ENCODE measurements at regions not wholly inside any gene's neighbourhood (a gene's known extent, or its start where the extent isn't known, plus 50 kb on each side); places are given as distances from the start of the nearest gene placed in this dataset.

DNA sequence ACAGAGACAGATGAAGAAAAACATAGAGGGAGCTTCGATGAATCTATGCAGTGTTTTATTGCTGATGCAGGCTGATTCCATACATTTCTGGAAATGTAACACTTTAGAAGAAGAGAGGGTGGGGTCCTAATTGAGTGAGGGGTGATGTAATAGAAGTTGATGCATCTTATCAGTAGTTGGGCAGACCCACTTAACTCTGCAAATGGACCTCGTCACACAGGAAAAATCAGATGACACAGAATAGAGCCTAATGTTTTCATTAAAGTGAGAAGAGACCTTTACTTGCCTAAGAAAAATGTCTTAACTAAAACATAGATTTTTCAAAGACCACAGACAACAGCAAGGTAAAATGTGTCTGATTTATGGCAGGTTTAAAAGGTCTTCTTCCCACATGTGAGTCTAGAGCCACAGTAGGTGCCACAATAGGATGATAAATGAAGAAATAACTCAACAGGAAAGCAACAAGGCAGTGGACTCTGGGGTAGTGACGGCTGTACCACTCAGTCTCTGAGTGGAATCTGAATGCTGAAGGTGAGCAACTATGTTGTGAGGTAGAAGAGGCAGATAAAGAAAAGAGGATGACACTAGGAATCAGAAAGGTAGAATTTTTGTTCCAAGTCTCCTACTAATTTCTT lies 414.7 kb upstream of the PIK3C3 start:
- DNase-seq (ENCODE audit: low spot score), result no peak

DNA sequence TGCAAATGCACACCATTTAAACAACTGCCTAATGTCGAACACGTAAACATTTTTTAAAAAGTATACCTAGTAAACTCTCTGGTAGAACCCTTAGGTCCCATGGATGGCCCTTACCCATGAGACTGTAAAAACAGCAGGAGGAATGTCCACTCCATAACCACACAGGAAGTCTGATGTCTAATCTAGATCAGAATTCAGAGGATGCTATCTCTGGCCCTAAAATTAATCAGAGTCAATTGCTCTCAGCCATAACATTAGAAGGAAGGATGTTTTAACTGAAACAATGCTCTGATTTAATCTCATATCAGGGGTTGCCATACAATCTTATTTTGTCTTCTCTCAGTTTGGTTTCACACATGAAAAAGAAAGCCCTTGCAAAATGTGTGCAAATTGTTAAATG lies 416.3 kb upstream of the PIK3C3 start:
- no peak for DNase-seq (ENCODE audit: low spot score)

DNA sequence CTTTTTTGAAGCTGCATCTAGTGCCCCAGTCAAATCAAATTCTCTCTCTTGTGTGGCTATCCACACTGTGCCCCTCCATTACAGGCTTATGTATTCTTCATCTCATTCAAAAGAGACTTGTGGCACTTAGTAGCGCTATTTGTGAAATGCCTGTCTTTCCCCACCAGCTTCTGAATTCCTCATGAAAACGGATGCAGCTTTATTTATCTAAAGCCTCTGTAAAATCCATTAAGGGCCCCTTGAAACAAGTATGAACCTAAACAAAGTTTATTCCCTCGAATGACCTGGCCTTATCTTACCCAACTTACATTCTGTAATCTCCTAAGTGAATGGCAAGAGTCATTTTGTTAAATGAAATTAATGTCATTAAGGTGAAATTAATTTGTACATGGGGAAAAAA lies 417.4 kb upstream of the PIK3C3 start:
- DNase-seq (ENCODE audit: low spot score), result no peak

DNA sequence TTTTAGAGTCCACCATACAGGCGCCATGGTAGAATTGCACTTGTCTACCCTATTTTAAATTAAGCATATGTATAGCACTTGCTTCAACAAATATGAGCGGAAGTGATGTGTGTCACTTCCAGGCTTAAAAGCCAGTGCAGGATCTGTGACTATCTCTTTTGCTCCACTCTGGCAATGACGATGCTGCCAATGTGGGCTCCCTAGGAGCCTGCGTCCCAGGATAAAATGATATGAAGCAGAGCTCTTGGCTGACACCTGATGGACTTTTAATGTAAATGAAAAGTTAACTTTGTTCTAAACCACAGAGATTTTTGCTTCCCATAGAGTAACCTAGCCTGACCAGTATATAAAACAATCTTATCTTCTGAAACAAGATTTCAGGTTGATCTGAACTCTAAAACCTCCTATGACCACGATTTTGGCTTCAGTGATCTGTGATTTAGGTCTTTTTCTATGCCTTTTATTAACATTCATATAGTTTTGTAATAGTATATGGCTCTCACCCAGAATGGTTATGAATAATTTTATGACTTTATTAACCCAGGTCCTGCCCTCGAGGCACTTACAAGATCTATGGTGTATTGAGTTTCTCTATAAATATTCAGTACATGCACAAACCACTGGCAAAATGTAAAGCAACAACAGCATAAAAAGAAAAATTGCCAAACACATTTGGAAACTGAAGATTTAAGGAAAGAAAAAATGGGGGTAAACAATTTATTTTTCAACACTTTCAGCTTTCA lies 422.5 kb upstream of the PIK3C3 start:
- no peak for DNase-seq (ENCODE audit: low spot score)

DNA sequence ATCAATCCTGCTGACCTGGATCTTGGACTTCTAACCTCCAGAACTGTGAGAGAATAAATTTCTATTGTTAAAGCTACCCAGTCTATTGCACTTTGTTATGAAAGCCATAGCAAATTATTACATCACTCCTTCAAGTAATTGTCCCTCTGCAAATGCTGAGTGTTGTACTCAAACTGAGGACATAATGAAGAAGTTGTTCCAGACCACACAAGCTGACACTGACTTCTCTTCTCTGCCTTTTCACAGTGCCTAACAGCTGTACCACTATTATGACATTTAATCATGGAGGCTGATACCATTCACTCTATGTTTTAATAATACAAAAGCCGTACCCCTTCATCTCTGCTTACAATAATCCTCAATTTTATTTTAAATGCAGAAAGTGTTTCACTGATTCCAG lies 424.1 kb upstream of the PIK3C3 start:
- no peak for DNase-seq (ENCODE audit: low spot score)

DNA sequence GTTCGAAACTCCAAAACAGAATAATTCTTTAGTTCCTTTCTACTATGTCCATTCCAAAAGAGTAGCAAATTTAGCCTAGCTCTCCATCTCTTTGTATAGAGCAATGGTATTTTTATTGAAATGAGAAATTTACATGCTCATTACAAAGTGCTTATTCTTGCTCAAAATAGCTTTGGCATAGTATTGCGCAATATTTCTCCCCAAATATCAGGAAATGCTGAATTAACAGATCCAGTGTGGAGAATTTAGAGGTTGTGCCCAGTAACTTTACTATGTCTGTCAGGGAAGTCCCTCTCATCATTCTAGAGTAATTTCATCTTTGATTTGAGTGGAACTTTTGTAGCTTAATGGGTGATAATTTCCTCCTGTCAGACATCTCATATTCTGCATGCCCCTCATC lies 425.9 kb upstream of the PIK3C3 start:
- no peak for DNase-seq (ENCODE audit: low spot score)

DNA sequence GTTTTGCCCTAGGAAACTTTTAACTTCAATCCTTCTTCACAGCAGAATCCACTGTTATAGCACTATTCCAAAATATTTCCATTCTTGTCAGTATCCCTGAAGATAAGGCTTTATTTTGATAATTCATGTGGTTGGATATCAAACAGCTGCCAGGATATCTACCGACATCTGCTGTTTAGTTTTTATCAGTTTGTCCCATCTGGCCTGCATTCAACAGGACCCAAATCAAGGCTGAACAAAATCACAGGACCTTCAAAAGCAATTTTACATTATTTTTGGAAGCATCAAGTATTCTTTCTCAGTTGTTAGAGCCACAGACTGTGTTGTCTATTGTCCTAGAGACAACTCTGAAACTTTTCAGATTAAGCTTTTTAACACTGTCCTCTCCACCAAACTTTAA lies 429.0 kb upstream of the PIK3C3 start:
- no peak for DNase-seq (ENCODE audit: low spot score)

DNA sequence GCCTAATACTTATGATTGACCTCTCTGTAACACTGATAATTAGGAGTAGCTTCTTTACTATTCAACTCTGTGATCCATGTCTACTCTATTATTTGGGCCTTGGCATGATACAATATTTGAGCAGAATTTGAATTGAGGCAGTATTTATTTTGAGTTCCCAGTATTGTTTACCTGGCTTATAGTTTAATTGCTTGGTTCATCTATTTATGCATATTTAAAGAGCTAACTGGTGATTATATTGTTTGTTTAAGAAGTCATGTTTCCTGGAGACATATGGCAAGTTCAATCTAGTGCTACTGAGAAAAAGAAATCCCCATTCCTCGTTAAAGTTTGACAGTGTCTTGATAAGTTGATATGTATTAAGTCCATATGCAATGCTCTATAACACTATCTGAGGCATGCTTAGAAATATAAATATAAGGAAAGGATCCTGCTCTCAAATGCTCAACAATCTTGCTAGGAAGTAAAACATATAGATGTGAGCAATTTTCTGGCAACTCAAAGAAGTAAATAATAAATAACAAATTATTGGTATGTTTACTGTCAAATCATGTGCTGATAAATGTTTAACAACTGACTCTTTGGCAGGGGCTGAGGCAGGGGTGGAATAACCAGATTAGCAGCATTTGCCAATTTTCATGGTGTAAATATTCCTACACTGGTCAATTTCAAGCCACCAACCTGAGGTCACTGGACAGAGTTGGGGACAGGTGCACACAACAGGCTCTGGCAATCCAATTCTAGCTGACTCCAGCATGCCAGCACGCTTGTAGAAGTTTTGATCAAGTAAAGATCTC lies 430.2 kb upstream of the PIK3C3 start:
- no peak for DNase-seq (ENCODE audit: low spot score)

DNA sequence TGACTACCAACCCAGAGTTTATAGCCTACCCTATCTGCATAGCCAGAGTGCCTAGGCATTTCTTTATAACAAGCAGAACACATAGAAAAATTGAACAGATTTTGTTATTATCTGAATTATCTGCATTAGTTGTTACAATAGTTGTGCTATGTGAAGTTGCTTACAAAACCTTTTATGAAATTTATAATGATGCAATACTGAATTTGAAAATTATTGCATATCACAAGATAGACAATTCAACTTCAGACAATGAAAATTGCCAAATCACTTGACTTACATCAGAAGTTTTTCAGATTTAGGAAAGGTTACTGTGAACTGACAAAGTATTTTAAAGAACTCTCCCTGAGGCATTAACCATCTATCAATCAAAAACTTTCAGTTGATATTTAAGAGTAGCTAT lies 437.9 kb upstream of the PIK3C3 start:
- DNase-seq (ENCODE audit: low spot score), result no peak

DNA sequence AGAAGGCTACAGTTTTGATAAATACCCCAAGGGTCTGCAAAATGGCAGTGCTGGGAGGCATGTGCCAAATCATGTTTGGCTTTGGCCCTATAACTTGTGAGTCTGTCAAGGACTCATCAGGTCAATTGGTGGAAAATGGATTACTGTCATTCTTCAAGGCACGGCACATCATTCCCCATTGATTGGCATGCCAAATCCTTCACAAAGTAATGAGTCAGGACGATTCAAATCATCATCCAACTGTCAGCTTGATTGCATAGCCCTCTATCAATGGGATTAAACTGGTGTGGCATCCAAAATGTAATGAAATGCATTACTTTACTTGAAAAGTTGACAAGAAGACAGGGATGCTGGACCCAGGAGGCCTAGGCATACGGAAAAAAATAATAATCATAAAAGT lies 441.6 kb upstream of the PIK3C3 start:
- DNase-seq (ENCODE audit: low spot score), result no peak

DNA sequence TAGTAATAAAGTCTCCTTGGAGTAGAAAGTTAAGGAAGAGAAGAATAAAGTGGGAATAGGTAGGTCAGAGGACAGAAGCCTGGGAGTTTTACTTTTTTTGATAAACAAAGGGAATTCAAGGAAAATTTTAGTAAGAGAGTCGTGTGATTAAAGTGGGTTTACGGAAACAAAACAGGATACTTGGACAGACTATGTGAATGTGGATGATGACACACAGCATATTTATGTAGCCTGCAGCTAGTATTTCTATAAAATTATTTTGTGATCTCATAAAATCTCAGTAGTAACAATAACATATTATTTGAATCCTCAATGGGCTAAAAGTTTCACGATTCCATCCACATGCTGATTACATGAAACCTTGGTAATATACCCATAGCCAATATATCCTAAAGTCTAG lies 450.7 kb upstream of the PIK3C3 start:
- DNase-seq (ENCODE audit: low spot score), result no peak

DNA sequence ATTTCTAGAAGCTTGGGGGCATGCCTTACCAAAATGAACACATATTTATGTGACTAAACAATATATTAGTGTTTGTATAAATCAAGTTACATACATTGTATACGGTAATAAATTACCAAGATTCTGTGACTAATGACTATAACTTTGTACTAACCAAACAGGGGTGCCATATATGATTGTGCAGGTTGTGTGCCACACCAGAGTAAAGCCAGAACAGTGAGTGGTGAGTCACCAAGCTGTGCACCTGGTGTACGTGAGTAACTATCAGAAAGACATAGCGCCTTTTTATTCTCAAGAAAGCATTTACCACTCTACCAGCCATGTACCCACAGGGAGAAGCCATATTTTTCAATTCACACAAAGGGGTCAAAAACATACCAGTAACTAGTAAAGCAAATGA lies 453.2 kb upstream of the PIK3C3 start:
- DNase-seq (ENCODE audit: low spot score), result no peak

DNA sequence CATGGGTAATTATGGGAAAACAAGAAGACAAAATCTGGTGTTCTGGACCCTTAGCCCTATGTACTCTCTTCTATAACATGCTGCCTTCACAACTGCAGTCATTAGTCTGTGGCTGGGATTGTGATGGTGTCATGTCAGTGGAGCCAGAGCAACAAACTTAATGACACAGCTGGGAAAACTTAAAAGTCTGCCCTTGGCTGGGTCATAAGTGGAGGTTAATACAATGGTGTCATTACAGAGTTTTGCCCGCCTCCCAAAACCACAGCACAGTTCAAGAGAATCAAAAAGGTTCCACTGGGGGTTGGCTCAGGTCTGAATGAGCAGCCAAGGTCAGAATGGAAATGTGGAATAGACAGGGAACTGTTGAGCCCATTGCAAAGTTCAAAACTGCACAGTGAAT lies 455.7 kb upstream of the PIK3C3 start:
- no peak for DNase-seq (ENCODE audit: low spot score)

DNA sequence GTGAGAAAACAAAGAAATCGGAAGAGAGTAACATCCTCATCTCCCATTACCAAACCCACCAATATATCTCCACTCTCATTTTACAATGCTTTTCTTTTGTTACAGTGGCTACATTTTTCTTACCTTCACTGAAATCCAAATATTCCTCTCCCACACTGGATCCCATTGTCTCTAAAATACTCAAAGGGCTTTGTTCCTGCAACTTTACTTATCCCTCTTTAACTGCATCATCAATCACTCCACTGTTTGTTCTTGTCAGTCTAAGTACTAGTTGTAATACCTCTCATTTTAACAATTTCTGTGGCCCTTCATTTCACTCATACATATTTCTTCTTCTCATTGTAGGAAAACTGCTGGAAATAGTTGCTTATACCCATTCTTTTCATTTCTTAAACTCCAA lies 464.2 kb upstream of the PIK3C3 start:
- no peak for DNase-seq (ENCODE audit: low spot score)

DNA sequence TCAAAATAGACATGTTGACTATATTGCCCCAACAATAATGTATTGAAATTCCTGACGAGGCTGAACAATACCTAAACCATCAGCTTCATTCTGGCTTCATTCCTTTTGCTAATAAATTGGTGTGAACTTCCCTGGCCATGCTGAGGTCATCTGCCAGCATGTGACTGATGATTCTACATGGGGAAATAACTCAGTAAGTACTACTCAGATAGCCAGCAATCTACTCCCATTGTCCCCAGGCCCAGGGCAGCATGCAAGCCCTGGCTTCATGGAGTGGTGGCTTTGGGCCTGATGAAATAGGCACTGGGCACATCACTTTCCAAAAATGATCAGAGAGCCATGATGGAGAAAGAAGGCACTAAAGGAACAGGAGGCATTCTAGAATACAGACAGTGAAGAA lies 468.5 kb upstream of the PIK3C3 start:
- no peak for DNase-seq (ENCODE audit: low spot score)

DNA sequence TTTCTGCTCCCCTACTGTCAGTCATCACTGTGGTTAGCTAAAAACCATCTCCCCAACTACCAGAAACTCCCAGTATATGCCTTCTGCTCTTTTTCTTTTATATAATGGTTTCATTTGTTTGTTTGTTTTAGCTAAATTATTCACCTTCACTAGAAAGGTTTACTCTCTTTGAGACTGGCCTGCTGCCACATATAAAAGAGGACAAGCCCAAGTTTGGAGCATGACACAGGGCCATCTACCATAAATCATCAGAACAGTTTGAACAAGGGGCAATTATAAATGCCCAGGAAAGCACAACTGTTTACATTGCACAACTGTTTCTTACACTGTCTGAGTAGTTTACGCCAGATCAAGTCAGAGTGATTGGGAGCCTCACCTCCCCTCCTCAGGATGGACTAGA lies 471.0 kb upstream of the PIK3C3 start:
- no peak for DNase-seq (ENCODE audit: low spot score)

DNA sequence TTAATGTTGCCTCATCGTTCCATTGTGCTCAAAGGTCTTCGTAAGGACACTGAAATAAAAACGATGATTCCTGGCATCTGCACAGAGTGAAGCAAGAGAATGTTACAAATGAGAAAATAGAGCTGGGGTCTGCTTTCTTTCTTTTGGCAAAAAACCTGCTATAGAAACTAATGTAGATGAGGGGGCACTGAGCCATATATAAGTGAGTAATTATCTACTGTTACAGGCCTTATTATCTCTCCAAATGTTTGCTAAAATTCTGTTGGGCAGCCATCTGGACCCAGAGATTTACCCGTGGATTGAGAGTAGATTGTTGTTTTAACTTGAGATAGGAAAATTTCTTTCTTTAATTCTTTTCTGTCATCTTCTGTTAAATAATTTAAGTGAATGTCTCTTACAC lies 472.5 kb upstream of the PIK3C3 start:
- DNase-seq (ENCODE audit: low spot score), result no peak

DNA sequence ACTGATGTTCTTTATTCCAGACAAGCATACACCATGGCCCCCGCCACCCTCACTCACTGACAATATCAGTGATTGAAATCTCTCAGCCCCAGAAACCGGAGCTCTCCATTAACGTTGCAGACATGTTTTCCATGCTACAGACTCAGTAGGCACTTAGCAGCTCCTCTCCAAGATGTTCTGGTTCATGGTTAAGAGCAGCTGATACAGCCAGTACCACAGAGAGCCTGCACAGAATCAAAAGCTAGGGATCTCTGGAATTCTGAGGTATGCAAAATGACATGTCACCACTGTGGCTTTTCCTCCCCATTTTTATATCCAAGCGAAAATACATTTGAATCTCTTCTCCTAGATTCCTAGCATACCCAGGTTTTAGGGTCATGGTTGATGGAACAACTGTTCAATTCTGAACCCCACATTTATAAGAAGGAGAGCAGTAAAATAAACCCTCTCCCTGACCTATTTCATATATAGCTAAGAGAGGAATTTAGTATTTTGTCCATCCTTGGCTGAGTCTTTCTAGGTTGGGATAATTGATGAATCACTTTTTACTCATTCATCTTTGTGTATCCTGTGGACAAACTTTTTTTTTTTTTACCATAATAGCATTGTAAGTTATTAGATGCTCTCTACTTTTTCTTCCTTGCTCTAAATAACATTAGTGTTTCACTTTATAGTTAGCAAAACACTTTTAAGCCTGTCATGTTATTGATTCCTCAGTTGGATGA lies 488.4 kb upstream of the PIK3C3 start:
- DNase-seq (ENCODE audit: low spot score), result no peak

DNA sequence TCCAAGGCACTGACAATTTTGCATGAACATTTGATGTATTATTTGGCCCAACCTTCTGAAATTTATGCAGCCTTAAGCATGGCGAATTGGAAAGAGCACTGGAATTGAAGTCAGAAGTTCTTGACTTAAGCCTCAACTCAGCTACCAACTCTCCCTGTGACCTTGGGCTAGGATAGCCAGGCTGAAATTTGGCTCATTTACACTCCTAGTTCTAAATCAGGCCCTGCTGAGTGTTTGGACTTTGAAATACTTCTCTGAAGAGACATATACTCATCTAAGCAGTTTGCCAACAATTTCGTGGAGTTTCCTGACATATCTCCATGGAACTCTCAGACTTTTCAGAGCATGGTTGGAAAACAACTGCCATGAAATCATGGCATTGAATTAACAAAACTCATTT lies 489.6 kb upstream of the PIK3C3 start:
- no peak for DNase-seq (ENCODE audit: low spot score)

DNA sequence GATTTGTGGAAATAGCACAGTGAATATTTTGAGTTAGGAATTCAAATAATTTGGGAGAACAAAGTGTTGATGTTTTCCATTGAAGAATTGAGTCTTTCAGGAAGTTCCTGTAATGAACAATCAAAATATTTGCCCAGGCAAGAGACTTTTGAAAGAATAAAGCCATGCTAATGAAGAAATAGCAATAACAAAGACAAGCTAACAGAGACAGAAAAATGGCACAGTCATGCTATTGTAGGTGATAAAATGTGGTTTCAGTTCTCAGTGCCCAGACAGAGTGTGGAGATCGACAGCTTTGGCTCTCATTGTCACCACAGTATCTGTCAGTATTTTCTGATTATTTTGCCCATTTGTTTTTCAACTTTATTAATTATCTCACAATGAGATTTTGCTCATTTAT lies 490.8 kb upstream of the PIK3C3 start:
- DNase-seq (ENCODE audit: low spot score), result no peak

DNA sequence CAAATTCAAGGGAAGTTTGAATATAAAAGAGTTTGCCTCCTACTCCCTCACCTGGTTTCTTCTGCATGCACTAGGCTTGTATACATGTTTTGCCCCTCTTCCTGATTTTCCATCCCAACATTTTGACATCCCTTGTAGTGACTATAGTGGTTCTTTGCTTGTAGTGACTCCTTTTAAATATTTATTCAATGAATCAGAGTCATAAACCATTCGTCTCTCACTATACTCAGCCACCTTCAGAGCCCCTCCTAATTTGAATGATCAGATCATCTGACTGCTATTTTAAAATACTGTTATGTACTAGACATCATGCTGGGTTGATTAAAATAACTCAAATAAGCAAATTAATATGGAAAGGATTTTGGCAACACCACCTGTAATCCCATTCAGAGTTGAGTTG lies 492.1 kb upstream of the PIK3C3 start:
- DNase-seq (ENCODE audit: low spot score), result no peak

DNA sequence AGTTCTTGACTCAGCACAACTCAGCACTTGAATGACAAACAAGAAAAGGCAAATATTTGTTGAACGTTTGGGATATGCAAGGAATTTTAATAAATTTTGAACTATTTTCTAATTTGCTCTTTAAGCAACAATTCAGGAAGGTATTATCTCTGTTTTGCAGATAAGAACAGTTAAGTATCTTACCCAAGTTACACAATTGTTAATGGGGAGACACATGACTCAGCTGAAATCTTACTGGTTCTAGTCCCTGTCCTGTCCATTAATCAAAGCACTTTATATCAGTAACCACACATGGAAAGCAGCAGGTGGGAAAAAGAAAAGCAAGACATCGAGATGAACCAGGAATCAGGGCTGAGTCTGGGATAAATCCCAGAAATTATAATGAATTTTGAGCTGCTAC lies 493.9 kb upstream of the PIK3C3 start:
- no peak for DNase-seq (ENCODE audit: low spot score)

DNA sequence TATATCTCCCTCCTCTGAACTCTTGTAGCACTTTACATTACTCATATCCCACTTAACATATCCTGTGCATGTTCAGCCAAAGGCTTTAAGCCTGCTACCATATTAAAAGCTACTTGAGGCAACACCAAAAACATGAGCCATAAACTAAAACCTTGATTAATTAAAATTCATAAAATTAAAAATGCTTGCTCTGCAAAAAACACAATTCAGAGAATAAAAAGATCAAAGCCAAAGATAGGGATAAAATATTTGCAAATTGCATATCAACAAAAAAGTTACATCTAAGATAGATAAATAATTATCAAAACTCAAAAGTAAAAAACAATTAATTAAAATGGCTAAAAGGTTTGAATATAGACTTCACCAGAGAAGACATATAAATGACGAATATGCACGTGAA lies 495.4 kb upstream of the PIK3C3 start:
- DNase-seq (ENCODE audit: low spot score), result no peak
